Activated naive CD4-positive, alpha-beta T cell treated with anti-CD3 and anti-CD28 coated beads, Interleukin-2, amount 10 ng/mL, durations not matched to agents 7 days and 5 days (primary cell): ENCODE measurements at regions not wholly inside any gene's neighbourhood (a gene's known extent, or its start where the extent isn't known, plus 50 kb on each side); places are given as distances from the start of the nearest gene placed in this dataset.
"Not testable (repeated sequence)": the region's sequence is repeated elsewhere in the genome, so short reads cannot be mapped to it uniquely, and the experiment has no call there.

Experiments used
- CTCF ChIA-PET: fragments of 350-600 bp; sonication (Branson Sonifier 250); formaldehyde crosslinking; loops from one replicate; lab custom pipeline; 2021; ENCODE audit warnings: antibody characterized with exemption; lab: Charles Lee
- DNase-seq: peaks from one replicate; pipeline ENCODE4 v3.0.0-alpha.2; 2020
- H3K27ac Mint-ChIP-seq: one replicate; pipeline ENCODE4 v1.8.0; 2021; ENCODE audit warnings: mild to moderate bottlenecking, moderate library complexity, mixed read lengths
- H3K27me3 Mint-ChIP-seq: one replicate; pipeline ENCODE4 v1.8.0; 2021; ENCODE audit warnings: mild to moderate bottlenecking, mixed read lengths
- H3K36me3 Mint-ChIP-seq: one replicate; pipeline ENCODE4 v1.8.0; 2021; ENCODE audit warnings: mixed read lengths
- H3K4me1 Mint-ChIP-seq: one replicate; pipeline ENCODE4 v1.8.0; 2021; ENCODE audit warnings: mixed read lengths
- H3K4me3 Mint-ChIP-seq: one replicate; pipeline ENCODE4 v1.8.0; 2021; ENCODE audit warnings: mild to moderate bottlenecking, moderate library complexity, mixed read lengths
- H3K9me3 Mint-ChIP-seq: one replicate; pipeline ENCODE4 v1.8.0; 2021; ENCODE audit warnings: mixed read lengths

- no peaks in the 10 kb centered on the region for H3K36me3 Mint-ChIP-seq
- CTCF ChIA-PET = no interaction called here
- DNase-seq = no peak
- no peaks in the 10 kb centered on the region for H3K4me1 Mint-ChIP-seq
- no peaks in the 10 kb centered on the region for H3K27me3 Mint-ChIP-seq
- H3K27ac Mint-ChIP-seq = no peak overlapping the region
- peaks cover 10% of the 10 kb centered on the region for H3K9me3 Mint-ChIP-seq
- no peak overlapping the region for H3K4me3 Mint-ChIP-seq
Observed at GRCh38 chr13:103510007-103510535, 443.9 kb upstream of the SLC10A2 start.

- CTCF ChIA-PET = no interaction called here
- no peak overlapping the region for H3K4me3 Mint-ChIP-seq
- no peaks in the 10 kb centered on the region for H3K4me1 Mint-ChIP-seq
- no peak for DNase-seq
- peaks cover 6% of the 10 kb centered on the region for H3K9me3 Mint-ChIP-seq
- H3K36me3 Mint-ChIP-seq = no peaks in the 10 kb centered on the region
- no peaks in the 10 kb centered on the region for H3K27me3 Mint-ChIP-seq
- no peak overlapping the region for H3K27ac Mint-ChIP-seq
Observed at GRCh38 chr13:103497404-103497803, 431.2 kb upstream of the SLC10A2 start.

GRCh38 chr13:103487841-103488240, 421.6 kb upstream of the SLC10A2 start:
- CTCF ChIA-PET = no interaction called here
- Mint-ChIP-seq H3K27ac (no peak overlapping the region), H3K4me3 (no peak overlapping the region), H3K27me3 (no peaks in the 10 kb centered on the region), H3K9me3 (no peaks in the 10 kb centered on the region), H3K4me1 (no peaks in the 10 kb centered on the region), H3K36me3 (no peaks in the 10 kb centered on the region)
- DNase-seq = no peak

- CTCF ChIA-PET = no interaction called here
- no peaks in the 10 kb centered on the region for H3K27me3 Mint-ChIP-seq
- H3K36me3 Mint-ChIP-seq = no peaks in the 10 kb centered on the region
- H3K27ac Mint-ChIP-seq = no peak overlapping the region
- peaks cover 5% of the 10 kb centered on the region for H3K9me3 Mint-ChIP-seq
- no peak for DNase-seq
- H3K4me3 Mint-ChIP-seq = no peak overlapping the region
- no peaks in the 10 kb centered on the region for H3K4me1 Mint-ChIP-seq
Observed at GRCh38 chr13:103473081-103473480, 406.9 kb upstream of the SLC10A2 start.

GRCh38 chr13:103471896-103472295, 405.7 kb upstream of the SLC10A2 start:
- no peaks in the 10 kb centered on the region for H3K4me1 Mint-ChIP-seq
- DNase-seq = no peak
- H3K9me3 Mint-ChIP-seq = peaks cover 2% of the 10 kb centered on the region
- H3K27me3 Mint-ChIP-seq = no peaks in the 10 kb centered on the region
- no peaks in the 10 kb centered on the region for H3K36me3 Mint-ChIP-seq
- CTCF ChIA-PET = no interaction called here
- no peak overlapping the region for H3K4me3 Mint-ChIP-seq
- H3K27ac Mint-ChIP-seq = no peak overlapping the region

- Mint-ChIP-seq H3K27ac (no peak overlapping the region), H3K4me1 (no peaks in the 10 kb centered on the region), H3K36me3 (no peaks in the 10 kb centered on the region), H3K27me3 (no peaks in the 10 kb centered on the region), H3K9me3 (peaks cover 2% of the 10 kb centered on the region), H3K4me3 (no peak overlapping the region)
- DNase-seq = no peak
- CTCF ChIA-PET = no interaction called here
Observed at GRCh38 chr13:103469771-103470170, 403.6 kb upstream of the SLC10A2 start.

DNA sequence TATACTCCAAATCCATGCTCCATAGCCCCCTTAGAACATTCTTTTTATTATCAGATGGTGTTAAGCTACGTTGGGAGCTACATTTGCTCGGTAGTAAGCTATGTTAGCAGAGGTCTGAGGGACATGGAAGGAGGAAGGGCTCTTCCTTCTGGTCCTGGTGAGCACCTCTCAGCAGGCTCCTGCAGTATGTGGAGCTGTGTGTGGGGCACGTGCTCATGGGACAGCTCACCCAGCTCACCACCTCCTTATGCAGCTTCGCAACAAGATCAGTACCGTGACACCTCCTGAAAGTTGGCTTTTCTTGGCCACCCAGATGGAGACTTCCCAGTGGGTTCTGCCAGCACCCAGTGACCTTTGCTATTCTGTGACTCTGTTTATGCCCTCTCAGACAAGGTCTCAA, 400.5 kb upstream of the SLC10A2 start:
- Mint-ChIP-seq H3K27ac (no peak overlapping the region), H3K27me3 (no peaks in the 10 kb centered on the region), H3K36me3 (no peaks in the 10 kb centered on the region), H3K9me3 (peaks cover 2% of the 10 kb centered on the region), H3K4me1 (no peaks in the 10 kb centered on the region), H3K4me3 (no peak overlapping the region)
- CTCF ChIA-PET = no interaction called here
- DNase-seq = no peak

DNA sequence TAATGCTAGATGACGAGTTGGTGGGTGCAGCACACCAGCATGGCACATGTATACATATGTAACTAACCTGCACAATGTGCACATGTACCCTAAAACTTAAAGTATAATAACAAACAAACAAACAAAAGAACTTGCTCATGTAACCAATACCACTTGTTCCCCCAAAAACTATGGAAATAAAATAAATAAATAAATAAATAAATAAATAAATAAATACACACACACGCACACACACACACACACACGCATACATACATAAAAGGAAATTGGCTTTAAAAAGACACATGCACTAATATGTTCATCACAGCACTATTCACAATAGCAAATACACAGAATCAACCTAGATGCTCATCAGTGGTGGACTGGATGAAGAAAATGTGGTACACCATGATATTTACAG, 394.0 kb upstream of the SLC10A2 start:
- H3K4me3 Mint-ChIP-seq, H3K27ac Mint-ChIP-seq, H3K9me3 Mint-ChIP-seq, CTCF ChIA-PET, H3K4me1 Mint-ChIP-seq, DNase-seq, H3K27me3 Mint-ChIP-seq, H3K36me3 Mint-ChIP-seq: not testable (repeated sequence)

DNA sequence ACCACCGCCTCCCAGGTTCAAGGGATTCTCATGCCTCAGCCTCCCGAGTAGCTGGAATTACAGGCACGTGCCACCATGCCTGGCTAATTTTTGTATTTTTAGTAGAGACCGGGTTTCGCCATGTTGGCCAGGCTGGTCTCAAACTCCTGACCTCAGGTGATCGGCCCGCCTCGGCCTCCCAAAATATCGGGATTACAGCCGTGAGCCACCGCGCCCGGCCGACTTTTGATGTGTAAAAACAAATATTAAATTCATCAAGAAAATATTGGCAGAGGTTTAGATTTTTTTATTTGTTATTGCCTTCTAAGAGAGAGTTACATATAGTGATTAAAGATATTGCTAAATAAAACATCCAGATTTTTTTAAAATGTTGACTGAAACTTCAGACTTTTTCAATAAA, 390.8 kb upstream of the SLC10A2 start:
- H3K27me3 Mint-ChIP-seq, DNase-seq, H3K27ac Mint-ChIP-seq, H3K9me3 Mint-ChIP-seq, H3K4me1 Mint-ChIP-seq, H3K36me3 Mint-ChIP-seq, CTCF ChIA-PET, H3K4me3 Mint-ChIP-seq: not testable (repeated sequence)

DNA sequence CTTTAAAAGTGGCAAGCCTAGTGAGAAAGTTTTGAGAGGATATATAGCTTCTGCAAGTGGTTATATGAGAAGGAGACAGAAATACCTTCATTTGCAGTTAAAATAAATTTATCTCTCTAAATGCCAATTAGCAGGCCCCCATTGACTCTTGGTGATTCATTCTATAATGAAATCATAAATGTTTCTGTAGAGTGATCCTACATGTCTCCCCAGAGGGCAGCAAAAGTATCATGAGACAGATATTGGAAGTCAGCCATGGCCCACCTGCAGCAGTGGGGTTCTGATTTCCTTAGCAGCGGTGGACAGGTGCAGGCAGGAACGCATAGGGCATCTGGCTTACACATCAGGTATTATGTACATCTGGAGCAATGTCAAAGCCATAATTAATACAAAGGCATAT, 385.4 kb upstream of the SLC10A2 start:
- Mint-ChIP-seq H3K27me3 (no peaks in the 10 kb centered on the region), H3K4me1 (no peaks in the 10 kb centered on the region), H3K9me3 (peaks cover under 1% of the 10 kb centered on the region), H3K36me3 (no peaks in the 10 kb centered on the region), H3K4me3 (no peak overlapping the region), H3K27ac (no peak overlapping the region)
- CTCF ChIA-PET = no interaction called here
- no peak for DNase-seq

GRCh38 chr13:103443604-103444003, 377.4 kb upstream of the SLC10A2 start:
- Mint-ChIP-seq H3K9me3 (peaks cover 6% of the 10 kb centered on the region), H3K4me3 (no peak overlapping the region), H3K27ac (no peak overlapping the region), H3K27me3 (no peaks in the 10 kb centered on the region), H3K4me1 (no peaks in the 10 kb centered on the region), H3K36me3 (no peaks in the 10 kb centered on the region)
- CTCF ChIA-PET = no interaction called here
- DNase-seq = no peak

DNA sequence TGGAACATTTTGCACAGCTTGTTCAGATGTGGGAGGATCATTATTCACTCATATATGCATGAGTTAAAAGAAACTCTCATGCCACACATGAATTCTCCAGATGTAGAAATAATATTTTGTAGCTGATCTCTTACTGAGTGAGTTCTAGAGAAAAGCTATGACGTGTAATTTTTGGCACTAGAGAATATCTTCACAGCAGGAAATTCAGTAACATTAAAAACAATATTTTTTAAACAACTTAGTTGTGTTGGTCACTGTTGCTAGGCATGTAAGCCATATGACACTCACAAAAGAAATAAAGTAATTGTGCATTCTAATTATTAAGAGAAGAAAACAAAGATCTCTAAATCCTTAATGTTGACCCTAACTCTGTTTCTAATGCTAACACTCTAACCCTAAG, 371.4 kb upstream of the SLC10A2 start:
- H3K27me3 Mint-ChIP-seq = no peaks in the 10 kb centered on the region
- no peak for DNase-seq
- H3K4me1 Mint-ChIP-seq = no peaks in the 10 kb centered on the region
- no peaks in the 10 kb centered on the region for H3K36me3 Mint-ChIP-seq
- H3K4me3 Mint-ChIP-seq = no peak overlapping the region
- CTCF ChIA-PET = no interaction called here
- no peak overlapping the region for H3K27ac Mint-ChIP-seq
- peaks cover 2% of the 10 kb centered on the region for H3K9me3 Mint-ChIP-seq

- H3K4me1 Mint-ChIP-seq = no peaks in the 10 kb centered on the region
- CTCF ChIA-PET = no interaction called here
- peaks cover 2% of the 10 kb centered on the region for H3K9me3 Mint-ChIP-seq
- H3K4me3 Mint-ChIP-seq = no peak overlapping the region
- DNase-seq = no peak
- no peaks in the 10 kb centered on the region for H3K27me3 Mint-ChIP-seq
- H3K36me3 Mint-ChIP-seq = no peaks in the 10 kb centered on the region
- no peak overlapping the region for H3K27ac Mint-ChIP-seq
Observed at GRCh38 chr13:103436057-103436654, 369.9 kb upstream of the SLC10A2 start.

DNA sequence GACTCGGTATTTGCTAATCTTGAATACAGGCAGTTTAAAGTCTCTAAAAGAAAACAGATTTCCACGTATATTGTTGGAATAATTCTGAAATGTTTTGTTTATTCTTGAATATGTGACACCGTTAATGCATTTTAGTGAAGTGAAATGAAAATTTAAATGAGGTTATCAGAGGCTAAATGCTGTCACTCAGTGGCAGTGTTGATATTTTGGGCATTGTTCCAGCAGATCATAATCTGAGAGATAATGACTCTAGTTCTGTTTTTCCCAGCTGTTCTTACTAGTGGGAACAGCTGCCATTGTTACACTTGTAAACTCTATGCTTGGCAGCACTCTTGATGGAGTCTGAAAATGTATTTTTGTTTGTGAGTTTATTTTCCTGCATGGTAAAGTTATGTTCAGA, 365.6 kb upstream of the SLC10A2 start:
- CTCF ChIA-PET = no interaction called here
- H3K27ac Mint-ChIP-seq = no peak overlapping the region

GRCh38 chr13:103430368-103430767, 364.2 kb upstream of the SLC10A2 start:
- Mint-ChIP-seq H3K4me1 (no peaks in the 10 kb centered on the region), H3K4me3 (no peak overlapping the region), H3K36me3 (no peaks in the 10 kb centered on the region), H3K27ac (no peak overlapping the region), H3K9me3 (peaks cover 3% of the 10 kb centered on the region), H3K27me3 (no peaks in the 10 kb centered on the region)
- CTCF ChIA-PET = no interaction called here
- no peak for DNase-seq

More for the DNA sequence above, 365.6 kb upstream of the SLC10A2 start:
- DNase-seq = no peak
- Mint-ChIP-seq H3K9me3 (no peaks in the 10 kb centered on the region), H3K27me3 (no peaks in the 10 kb centered on the region), H3K4me1 (no peaks in the 10 kb centered on the region), H3K4me3 (no peak overlapping the region), H3K36me3 (no peaks in the 10 kb centered on the region)

DNA sequence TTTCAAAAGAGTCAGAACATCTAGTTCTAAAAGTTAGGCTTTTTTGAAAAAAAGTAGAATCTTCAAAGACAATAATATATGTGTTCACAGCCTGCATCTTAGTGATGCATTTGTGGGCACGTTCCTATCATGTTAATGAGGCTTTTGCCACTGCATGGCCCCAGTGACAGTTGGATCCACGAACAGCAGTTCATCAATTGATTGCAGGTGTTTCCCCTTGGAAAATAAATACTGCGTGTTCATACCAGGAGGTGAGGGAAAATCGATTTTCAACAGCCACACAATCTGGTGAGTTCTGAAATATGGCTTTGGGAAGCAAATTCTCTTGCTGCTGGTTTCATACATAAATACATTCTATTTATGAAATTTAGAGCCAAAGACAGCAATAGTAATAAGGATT, 343.8 kb upstream of the SLC10A2 start:
- no peak overlapping the region for H3K4me3 Mint-ChIP-seq
- H3K27me3 Mint-ChIP-seq = no peaks in the 10 kb centered on the region
- CTCF ChIA-PET = no interaction called here
- DNase-seq = no peak
- no peaks in the 10 kb centered on the region for H3K4me1 Mint-ChIP-seq
- H3K36me3 Mint-ChIP-seq = no peaks in the 10 kb centered on the region
- H3K9me3 Mint-ChIP-seq = no peaks in the 10 kb centered on the region
- H3K27ac Mint-ChIP-seq = no peak overlapping the region
